ENCODE measurements at regions not wholly inside any gene's neighbourhood (a gene's known extent, or its start where the extent isn't known, plus 50 kb on each side); places are given as distances from the start of the nearest gene placed in this dataset.
A peak's percentile ranks its signal among the peaks of the same experiment; 100 is the strongest.

- DNase-seq (ENCODE audit: low spot score): no peak
These were observed 890.3 kb upstream of the ADGRL2 start for GRCh38 chr1:80910426-80910825.

- DNase-seq (ENCODE audit: low spot score): no peak
These were observed 891.5 kb upstream of the ADGRL2 start for GRCh38 chr1:80909172-80909784.

DNA sequence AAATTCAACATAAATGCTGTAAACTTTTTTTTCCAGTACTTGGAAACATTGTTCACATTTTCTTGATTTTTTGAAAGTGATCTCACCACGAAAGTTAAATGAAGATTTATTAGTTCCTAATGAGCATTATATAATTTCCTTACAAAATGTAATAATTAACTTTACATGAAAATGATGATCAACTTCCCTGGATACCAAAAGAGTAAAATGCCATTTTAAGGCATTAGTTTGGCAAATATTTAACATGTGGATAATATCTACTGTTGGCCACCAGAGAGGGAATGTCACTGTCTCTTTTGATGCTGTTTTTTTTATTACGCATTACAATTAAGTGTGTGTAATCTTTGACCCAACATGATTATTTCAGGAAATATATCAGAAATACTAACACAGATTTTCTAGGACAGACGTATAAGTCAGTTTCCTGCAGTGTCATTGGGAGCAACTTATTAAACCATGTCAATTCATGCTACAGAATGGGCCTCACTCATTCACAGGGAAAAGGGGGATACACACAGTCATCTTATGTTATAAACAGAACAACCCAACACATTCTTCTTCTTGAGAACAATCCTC, 903.9 kb upstream of the ADGRL2 start:
- DNase-seq (ENCODE audit: low spot score): no peak

DNA sequence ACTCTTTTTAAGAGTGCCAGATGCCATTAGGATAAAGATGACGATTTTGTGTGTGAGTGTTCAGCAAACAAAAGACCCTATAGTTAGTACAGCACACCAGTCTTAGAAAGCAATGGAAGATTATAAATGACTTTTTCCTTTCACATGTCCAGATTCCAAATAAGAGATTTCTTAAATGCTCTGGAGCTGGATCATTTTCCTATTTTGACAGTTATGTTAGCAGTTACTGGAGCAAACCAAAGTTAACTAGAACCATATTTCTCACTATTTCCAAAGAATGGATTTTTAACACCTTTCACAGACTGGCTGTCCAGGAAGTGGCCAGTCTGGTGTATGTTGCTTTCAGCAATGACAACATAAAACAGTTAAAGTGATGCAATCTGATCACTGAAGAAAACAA, 905.8 kb upstream of the ADGRL2 start:
- no peak for DNase-seq (ENCODE audit: low spot score)

GRCh38 chr1:80893115-80893514, 907.6 kb upstream of the ADGRL2 start:
- no peak for DNase-seq (ENCODE audit: low spot score)

DNA sequence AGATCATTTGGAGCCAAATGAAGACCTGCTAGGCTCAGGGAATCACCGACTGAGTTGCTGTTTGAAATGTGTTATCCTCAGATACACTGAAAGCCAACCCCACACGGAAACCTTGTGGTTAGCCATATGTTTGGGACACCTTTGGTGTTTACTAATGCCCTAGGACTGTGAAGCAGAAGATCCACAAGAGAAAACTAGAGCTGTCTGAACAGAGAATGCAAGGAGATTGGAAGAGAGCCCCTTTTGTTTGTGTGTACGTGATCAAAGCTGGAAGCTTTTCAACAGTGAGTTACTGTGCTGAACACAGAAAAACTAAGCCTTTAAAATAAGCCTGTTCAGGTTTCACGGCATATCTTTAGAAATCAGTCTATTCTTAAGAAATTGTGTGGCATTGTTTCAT, 908.2 kb upstream of the ADGRL2 start:
- peak; percentile 5 for DNase-seq (ENCODE audit: low spot score)

DNA sequence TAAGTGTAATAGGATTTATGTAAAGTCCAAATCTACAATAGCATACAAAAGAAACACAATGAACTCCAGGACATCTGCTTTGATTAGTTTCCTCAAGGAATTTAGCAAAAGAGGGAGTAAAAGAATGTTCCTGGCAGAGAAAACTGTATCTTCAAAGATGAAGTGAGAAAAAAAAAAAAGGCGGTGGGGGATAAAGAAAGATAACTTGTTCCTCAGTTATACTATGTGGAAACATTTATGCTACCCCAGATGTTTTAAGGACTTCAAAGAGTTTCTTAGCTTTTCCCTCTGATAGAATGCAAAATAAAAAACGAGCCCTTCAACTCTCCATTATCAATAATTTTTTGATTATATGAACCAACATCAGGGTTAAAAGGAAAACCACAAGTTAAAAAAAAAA, 908.9 kb upstream of the ADGRL2 start:
- DNase-seq (ENCODE audit: low spot score): no peak

- peak; percentile 14 for DNase-seq (ENCODE audit: low spot score)
These were observed 918.2 kb upstream of the ADGRL2 start for GRCh38 chr1:80882553-80882952.

GRCh38 chr1:80878343-80878742, 922.4 kb upstream of the ADGRL2 start:
- no peak for DNase-seq (ENCODE audit: low spot score)

- DNase-seq (ENCODE audit: low spot score): no peak
These were observed 924.7 kb upstream of the ADGRL2 start for GRCh38 chr1:80876035-80876434.

- no peak for DNase-seq (ENCODE audit: low spot score)
These were observed 931.4 kb upstream of the ADGRL2 start for GRCh38 chr1:80869299-80869698.

DNA sequence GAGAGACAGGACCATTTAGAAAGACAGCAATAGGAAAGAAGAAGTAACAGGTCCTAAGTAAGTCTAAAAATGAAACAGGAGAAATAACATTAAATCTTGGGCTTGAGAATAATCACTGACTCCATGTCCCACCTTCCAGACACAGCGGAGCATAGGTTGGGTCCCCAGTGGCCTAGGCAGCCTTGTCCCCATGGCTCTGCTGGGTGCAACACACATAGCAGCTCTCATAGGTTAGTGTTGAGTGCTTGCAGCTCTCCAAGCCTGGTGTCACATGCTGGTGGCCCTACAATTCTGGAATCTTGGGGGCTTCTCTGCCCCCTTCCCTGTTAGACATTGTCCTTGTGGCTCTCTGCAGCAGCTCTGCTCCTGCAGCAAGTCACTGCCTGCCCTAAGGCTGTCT, 952.8 kb upstream of the ADGRL2 start:
- DNase-seq (ENCODE audit: low spot score): no peak

GRCh38 chr1:80846966-80847365, 953.8 kb upstream of the ADGRL2 start:
- no peak for DNase-seq (ENCODE audit: low spot score)

DNA sequence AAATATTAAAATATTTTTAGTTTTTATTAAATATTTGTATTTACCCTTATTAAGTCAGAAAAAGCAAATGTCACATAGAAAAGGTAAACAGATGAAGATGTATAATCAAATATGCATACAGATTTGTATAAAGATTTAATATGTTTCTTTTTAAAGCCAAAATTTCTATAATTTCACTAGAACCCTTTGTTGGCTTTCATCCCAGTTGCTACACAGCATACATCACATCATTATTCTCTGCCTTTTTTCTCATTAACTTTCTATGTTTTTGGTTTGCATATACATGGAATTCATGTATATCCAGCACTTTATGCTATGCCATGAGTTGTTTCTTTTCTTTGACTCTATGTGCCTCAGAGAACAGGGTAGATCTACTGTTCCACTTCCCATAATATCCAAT, 957.9 kb upstream of the ADGRL2 start:
- no peak for DNase-seq (ENCODE audit: low spot score)

DNA sequence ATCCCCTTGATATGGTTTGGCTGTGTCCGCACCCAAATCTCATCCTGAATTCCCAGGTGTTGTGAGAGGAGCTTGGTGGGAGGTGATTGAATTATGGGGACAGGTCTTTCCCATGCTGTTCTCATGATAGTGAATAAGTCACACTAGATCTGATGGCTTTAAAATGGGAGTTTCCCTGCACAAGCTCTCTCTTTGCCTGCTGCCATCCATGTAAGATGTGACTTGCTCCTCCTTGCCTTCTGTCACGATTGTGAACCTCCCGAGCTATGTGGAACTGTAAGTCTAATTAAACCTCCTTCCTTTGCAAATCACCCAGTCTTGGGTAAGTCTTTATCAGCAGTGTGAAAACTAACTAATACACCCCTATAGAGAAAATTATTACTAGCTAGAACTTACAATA, 959.5 kb upstream of the ADGRL2 start:
- DNase-seq (ENCODE audit: low spot score): no peak

DNA sequence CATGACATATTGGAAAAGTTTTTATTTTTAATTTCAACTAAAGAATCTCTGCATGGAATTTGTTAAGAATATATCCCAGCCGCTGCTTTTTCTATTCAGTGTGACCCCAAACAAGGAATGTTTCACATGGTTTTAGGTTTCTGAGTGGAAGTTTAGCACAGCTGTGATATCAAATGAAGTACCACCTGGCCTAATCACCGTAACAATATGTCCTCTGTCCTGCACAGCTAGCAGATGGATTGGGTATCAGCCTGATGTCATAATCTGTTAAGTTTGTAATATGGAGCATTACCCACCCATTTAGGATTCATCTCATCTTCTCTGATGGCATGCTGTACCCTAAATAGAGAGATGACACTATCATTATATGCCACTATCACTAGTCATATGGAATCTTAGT, 963.7 kb upstream of the ADGRL2 start:
- no peak for DNase-seq (ENCODE audit: low spot score)

DNA sequence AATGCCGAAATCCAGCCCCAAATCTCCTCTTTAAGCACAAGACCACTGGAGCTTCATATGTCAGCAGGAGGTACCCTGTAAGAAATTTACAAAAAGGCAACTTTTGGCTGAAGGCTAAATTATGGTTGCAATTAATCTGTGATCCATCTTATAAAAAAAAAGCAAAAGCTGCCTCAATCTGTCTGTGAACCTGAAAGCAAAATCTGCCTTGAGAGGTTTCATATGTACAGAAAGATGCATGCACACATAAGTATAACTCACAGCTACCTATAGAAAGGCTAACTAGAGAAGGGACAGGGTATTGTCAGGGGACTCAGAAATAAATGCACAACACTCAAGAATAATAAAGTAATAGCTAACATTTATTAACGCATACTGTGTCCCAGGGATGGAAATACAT, 964.2 kb upstream of the ADGRL2 start:
- DNase-seq (ENCODE audit: low spot score): no peak

GRCh38 chr1:80827666-80828065, 973.1 kb upstream of the ADGRL2 start:
- no peak for DNase-seq (ENCODE audit: low spot score)

DNA sequence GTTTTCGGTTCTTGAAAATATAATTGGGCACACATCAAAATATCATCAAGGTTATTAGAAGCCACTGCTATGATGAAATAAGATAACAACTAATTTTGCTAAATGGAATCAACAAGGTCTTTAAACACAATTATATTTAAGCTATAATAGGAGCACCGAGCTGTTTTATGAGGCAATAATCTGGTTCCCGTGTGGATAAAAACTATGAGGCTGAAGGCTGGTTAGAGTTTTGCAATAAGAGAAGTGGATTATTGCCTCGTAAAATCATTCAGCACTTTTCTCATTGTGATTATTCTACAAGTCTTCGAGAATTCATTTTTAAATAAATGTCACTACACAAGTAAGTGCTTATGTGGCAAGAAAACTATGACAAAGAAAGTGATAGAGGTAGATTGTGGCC, 975.7 kb upstream of the ADGRL2 start:
- DNase-seq (ENCODE audit: low spot score): no peak

DNA sequence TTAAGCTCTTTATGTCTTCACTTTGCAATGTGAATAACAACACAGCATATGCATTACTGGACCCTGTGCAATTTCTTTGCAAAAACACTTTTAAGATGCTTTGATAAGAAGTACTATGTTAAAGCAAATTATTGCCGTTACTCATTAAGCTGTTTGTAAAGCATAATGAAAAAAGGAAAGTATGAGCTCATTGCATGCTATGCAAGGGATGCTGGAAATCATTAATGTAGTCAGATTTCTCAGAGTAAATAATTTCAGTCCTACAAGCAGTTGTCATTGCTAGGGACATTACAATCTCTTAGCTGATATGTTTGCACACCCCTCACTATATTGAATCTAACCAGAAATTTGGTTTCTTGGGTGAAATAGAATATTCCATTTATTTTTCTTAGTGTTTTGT, 982.5 kb upstream of the ADGRL2 start:
- no peak for DNase-seq (ENCODE audit: low spot score)

DNA sequence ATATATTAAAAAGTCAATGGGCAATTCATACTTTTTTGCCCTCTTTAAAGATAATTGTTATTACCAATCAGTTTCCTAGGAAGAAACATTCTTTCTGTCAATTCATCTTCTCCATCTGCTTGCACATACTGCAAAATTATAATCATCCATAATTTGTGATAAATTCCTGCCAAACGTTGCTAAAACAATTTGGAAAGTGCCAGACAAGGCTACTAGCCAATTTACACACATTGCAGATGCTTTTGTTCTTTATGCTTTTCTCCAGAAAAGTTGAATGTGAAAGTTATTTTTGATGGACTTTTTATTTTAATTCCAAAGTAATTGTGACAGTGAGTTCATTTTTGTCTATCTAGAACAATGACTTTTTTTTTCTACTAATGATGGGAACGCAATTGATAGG, 992.8 kb upstream of the ADGRL2 start:
- no peak for DNase-seq (ENCODE audit: low spot score)

GRCh38 chr1:80806431-80806830, 994.3 kb upstream of the ADGRL2 start:
- DNase-seq (ENCODE audit: low spot score): no peak

DNA sequence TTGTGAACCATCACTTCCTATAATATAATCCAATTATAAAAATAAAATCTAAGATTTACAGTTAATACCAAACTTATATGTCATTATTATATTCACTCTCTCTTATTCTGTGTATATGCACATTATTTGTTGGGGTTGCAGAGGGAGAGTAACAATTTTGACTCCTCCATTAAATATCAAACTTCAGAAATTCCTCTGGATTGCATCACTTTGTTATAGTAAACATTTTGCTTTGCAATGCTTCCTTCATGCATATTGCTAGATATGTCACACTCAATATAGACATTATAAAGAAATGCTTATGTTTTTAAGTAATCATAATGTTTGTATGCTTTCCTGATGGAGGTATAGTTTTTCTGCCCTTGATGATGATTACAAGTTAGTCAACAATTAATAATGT, 999.0 kb upstream of the ADGRL2 start:
- no peak for DNase-seq (ENCODE audit: low spot score)

DNA sequence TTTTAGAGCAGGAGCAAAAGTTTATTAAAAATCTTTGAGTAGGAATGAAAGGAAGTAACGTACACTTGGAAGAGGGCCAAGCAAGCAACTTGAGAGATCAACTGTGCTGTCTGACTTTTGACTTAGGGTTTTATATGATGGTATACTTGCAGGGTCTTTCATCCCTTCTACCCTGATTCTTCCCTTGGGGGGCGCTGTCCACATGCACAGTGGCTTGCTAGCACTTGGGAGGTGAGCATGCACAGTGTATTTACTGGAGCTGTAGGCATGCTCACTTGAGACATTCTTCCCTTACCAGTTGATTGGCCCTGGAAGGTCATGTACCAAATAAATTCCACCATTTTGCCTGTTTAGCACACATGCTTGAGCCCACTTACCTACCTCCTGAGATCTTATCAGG, 1001.3 kb upstream of the ADGRL2 start:
- DNase-seq (ENCODE audit: low spot score): no peak

- DNase-seq (ENCODE audit: low spot score): no peak
These were observed 1021.5 kb upstream of the ADGRL2 start for GRCh38 chr1:80779275-80779674.
